HG03159 (cell line): ENCODE measurements at regions not wholly inside any gene's neighbourhood (a gene's known extent, or its start where the extent isn't known, plus 50 kb on each side); places are given as distances from the start of the nearest gene placed in this dataset.

ENCODE experiments used
- ATAC-seq: cut with Tn5 transposase; IDR thresholded peaks from one replicate; pipeline ENCODE4 v1.9.1; 2021; ENCODE audit warnings: mild to moderate bottlenecking, moderate library complexity; ENCODE audit not compliant: unreplicated experiment

GRCh38 chr5:153883854-153884611 is 154.7 kb downstream of the FAM114A2 start:
- no peak for ATAC-seq

GRCh38 chr5:153881687-153882086 is 157.0 kb downstream of the FAM114A2 start:
- ATAC-seq = no peak

GRCh38 chr5:153880106-153880505 is 158.6 kb downstream of the FAM114A2 start:
- ATAC-seq = no peak

DNA sequence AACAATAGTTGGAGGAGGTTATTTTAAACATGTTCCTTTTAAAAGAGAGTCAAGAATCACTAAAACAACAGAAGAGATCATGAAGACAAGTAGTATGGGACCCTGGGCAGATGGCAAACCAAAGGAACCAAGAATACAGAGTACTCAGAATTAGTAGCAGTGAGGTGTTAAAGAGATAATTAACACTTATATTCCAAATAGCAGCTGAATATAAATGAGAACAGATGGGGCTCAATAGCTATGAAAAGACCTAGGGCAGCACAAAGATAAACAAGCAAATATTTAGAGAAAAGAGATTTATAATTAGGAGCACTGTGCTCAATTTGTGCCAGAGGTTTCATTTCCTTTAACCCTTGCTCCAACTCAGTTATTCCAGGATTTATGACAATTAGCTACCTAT is 159.1 kb downstream of the FAM114A2 start:
- no peak for ATAC-seq

- no peak for ATAC-seq
Measured at GRCh38 chr5:153866176-153866575, 172.5 kb downstream of the FAM114A2 start.

DNA sequence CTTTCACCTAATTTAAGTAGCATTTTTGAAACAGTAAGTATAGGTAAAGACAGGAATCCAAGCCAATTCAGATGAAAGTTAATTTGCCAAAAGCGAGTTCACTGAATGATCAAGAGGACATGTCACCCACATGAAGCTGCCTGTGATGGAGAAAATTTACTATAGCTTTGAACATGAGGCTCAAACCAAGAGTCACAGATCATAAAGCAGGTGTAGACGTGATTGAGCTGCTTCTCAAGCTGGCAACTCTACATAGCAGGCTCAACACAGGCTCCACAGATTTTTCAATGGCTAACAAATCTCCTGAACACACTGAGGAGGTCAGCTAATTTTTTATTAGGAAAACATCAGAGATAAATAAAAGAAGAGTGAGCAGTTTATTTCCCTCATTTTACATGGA is 173.7 kb downstream of the FAM114A2 start:
- ATAC-seq = no peak

DNA sequence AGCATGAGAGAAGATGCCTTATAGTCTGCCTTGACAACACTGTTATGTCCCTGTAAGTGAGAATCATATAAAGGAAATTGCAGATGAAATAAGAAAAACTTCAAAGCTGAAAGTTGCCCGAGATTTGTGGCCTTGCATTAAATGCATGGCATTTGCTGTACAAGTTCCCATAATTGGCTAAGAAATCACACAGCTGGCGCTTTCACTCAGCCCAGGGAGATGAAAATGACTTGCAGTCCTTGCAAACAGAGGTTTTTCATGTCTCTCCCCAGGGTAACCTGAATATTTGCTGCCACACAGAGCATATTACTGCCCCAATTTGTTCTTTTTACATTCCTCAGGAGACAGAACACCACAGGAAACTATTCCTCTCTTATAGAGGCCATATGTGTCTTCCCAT is 174.8 kb downstream of the FAM114A2 start:
- no peak for ATAC-seq
